Hepatocyte (in vitro differentiated cells): ENCODE measurements at regions not wholly inside any gene's neighbourhood (a gene's known extent, or its start where the extent isn't known, plus 50 kb on each side); places are given as distances from the start of the nearest gene placed in this dataset.

ENCODE experiments used
- CTCF ChIP-seq: fragments of 200-600 bp; sonication (generic); IDR thresholded peaks from 2 replicates; pipeline ENCODE4 v1.5.1; 2016; ENCODE audit warnings: antibody characterized with exemption, mild to moderate bottlenecking; ENCODE audit not compliant: poor library complexity
- EZH2phosphoT487 ChIP-seq: fragments of 200-600 bp; sonication (generic); IDR thresholded peaks from one replicate; pipeline ENCODE4 v1.6.1; 2018; ENCODE audit warnings: antibody characterized with exemption, mild to moderate bottlenecking, low read depth, moderate library complexity; ENCODE audit not compliant: unreplicated experiment, severe bottlenecking

GRCh38 chr7:36014961-36015360, 138.1 kb upstream of the EEPD1 start:
- TF ChIP-seq CTCF, result no peak
- TF ChIP-seq EZH2phosphoT487, result no peak
